Right lobe of liver (tissue), 4 donors: ENCODE measurements at regions not wholly inside any gene's neighbourhood (a gene's known extent, or its start where the extent isn't known, plus 50 kb on each side); places are given as distances from the start of the nearest gene placed in this dataset.

Source experiments
- CTCF ChIP-seq, 4 donors: fragments of 200-600 bp in 3 of 4; fragments of 450-650 bp in 1 of 4; IDR thresholded peaks; one replicate each; pipeline versions ENCODE4 v1.5.1 to v1.8.0; 2016 to 2022; ENCODE audit warnings: antibody characterized with exemption in 4 of 4, mild to moderate bottlenecking in 2 of 4
- POLR2A ChIP-seq: fragments of 450-650 bp; IDR thresholded peaks from one replicate; pipeline ENCODE4 v1.6.1; 2017; ENCODE audit warnings: antibody characterized with exemption, mild to moderate bottlenecking
- donor health status: DM: no; HTN: no; CAD: no.
- donor health status: DM: no; HTN: no; CAD: no.
- donor health status: DM: no; HTN: yes; CAD: no.

- TF ChIP-seq POLR2A (no peak), CTCF (IDR thresholded peaks at IDR 0.05) (no peak)
Observed at GRCh38 chr20:40230486-40230885, 458.6 kb downstream of the MAFB start.
